SU-DHL-6 (cell line): ENCODE measurements at regions not wholly inside any gene's neighbourhood (a gene's known extent, or its start where the extent isn't known, plus 50 kb on each side); places are given as distances from the start of the nearest gene placed in this dataset.

Experiments
- CTCF ChIP-seq: fragments of 200-600 bp; sonication (generic); IDR thresholded peaks from one replicate; pipeline ENCODE4 v1.5.1; 2017; ENCODE audit warnings: antibody characterized with exemption, mild to moderate bottlenecking, low read length, moderate library complexity; ENCODE audit not compliant: insufficient read depth, poor library complexity, severe bottlenecking
- EZH2phosphoT487 ChIP-seq: fragments of 200-600 bp; sonication (generic), shearing (Covaris generic); conservative IDR thresholded peaks from 2 replicates; pipeline ENCODE4 v1.6.1; 2018; ENCODE audit warnings: mild to moderate bottlenecking, antibody characterized with exemption, low read length, moderate library complexity, mixed read lengths

DNA sequence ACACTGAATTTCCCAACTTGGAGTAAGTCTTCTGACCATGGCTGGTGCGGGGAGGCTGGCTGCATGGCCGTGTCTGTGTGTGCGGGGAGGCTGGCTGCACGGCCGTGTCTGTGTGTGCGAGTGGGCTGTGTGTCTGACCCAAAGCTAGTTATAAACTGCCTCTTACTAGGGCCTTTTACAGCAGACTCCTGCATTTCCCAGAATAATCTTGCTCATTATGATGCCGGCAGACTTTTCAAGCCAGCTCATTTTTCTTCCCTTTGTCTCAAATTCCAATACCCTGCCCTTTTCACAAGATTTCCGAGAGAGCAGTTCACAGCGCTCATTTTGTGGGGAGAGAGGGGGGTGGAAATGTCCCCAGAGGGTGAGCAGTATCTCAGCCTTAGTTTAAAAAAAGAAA lies 470.7 kb upstream of the BRINP1 start:
- no peak for TF ChIP-seq CTCF
- no peak for TF ChIP-seq EZH2phosphoT487
